ENCODE measurements at regions not wholly inside any gene's neighbourhood (a gene's known extent, or its start where the extent isn't known, plus 50 kb on each side); places are given as distances from the start of the nearest gene placed in this dataset.

DNA sequence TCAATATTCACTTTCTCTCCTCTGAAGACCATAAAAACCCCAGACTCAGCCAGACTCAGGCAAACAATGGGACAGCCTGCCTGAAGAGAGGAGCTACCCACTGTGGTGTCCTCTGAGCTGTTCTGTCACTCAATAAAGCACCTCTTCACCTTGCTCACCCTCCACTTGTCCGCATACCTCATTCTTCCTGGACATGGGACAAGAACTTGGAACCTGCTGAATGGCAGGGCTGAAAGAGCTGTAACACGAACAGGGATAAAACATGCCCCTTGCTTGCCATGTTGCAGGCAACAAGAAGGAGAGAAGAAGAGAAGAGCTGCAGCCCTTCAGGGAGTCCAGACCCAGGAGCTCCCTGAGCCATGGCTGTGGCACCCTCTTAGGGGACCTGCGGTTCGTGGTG, 86.8 kb upstream of the SEMA6A start:
- TF ChIP-seq POLR2AphosphoS5 (IDR thresholded peaks at IDR 0.05; ENCODE audit: insufficient read depth, low read depth, low read length) = no peak
- TF ChIP-seq, protein P1, sequence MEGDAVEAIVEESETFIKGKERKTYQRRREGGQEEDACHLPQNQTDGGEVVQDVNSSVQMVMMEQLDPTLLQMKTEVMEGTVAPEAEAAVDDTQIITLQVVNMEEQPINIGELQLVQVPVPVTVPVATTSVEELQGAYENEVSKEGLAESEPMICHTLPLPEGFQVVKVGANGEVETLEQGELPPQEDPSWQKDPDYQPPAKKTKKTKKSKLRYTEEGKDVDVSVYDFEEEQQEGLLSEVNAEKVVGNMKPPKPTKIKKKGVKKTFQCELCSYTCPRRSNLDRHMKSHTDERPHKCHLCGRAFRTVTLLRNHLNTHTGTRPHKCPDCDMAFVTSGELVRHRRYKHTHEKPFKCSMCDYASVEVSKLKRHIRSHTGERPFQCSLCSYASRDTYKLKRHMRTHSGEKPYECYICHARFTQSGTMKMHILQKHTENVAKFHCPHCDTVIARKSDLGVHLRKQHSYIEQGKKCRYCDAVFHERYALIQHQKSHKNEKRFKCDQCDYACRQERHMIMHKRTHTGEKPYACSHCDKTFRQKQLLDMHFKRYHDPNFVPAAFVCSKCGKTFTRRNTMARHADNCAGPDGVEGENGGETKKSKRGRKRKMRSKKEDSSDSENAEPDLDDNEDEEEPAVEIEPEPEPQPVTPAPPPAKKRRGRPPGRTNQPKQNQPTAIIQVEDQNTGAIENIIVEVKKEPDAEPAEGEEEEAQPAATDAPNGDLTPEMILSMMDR (IDR thresholded peaks at IDR 0.05; ENCODE audit: extremely low read depth in 1 of 2, insufficient read depth in 1 of 2, low read depth in 1 of 2, low read length in 2 of 2) = no peak
